GM18520 (cell line): ENCODE measurements at regions not wholly inside any gene's neighbourhood (a gene's known extent, or its start where the extent isn't known, plus 50 kb on each side); places are given as distances from the start of the nearest gene placed in this dataset.

Source experiments
- ATAC-seq: cut with Tn5 transposase; IDR thresholded peaks from one replicate; pipeline ENCODE4 v1.9.1; 2021; ENCODE audit not compliant: unreplicated experiment

- ATAC-seq = no peak
Measured at GRCh38 chr2:23323198-23323916, 61.6 kb upstream of the KLHL29 start.

DNA sequence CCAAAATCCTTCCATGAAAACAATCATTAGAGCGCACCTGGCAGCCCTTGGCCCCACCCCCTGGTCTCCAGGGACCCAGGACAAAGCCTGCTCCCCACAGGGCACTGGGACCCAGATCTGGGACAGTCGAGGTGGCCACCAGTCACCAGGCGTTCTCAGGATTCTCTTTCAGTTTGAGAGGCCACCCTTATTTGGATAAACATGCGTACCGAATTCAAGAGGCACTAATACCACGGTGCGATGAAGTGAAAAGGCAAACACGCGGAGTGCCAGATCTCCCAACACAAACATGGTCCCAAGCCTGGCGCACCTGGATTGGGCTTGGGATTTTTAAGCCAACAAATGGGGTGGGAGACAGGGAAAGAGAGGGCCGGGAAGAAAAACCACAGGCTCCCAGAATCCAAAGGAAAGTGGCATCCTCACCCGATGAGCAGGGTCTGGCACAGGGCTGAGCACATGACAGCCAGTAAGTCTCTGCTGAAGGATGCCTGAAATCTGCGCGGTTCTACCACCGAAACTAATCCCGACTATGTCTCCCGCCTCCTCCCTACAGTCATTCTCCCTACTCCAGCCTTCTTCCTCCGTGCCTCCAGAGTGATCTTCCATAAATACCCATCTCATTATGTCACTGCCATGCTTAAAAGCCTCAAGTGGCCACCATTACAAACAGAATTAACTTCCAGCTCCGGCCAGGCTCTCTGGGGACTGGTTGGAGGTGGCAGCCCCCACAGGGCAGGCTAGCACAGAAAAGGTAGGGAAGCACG lies 60.9 kb upstream of the KLHL29 start:
- no peak for ATAC-seq

- ATAC-seq = no peak
Measured at GRCh38 chr2:23326330-23326729, 58.6 kb upstream of the KLHL29 start.

DNA sequence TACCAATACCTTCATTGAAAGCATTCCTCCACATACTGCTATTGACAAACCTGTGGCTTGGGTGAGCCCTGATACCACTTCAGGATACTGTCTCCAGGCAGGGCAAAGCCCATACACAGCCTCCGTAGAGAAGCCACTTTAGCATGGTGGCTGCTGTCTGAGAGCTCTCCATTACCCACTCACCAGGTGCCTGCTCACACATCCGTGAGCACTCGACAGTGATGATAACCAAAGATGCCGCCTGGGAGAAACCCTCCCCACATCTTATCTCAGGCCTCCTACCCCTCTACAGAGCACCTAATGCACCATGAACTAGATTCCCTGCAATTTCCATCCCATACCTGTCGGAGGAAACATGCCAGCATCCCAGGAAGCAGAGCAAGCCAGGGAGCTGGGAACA lies 57.6 kb upstream of the KLHL29 start:
- no peak for ATAC-seq

DNA sequence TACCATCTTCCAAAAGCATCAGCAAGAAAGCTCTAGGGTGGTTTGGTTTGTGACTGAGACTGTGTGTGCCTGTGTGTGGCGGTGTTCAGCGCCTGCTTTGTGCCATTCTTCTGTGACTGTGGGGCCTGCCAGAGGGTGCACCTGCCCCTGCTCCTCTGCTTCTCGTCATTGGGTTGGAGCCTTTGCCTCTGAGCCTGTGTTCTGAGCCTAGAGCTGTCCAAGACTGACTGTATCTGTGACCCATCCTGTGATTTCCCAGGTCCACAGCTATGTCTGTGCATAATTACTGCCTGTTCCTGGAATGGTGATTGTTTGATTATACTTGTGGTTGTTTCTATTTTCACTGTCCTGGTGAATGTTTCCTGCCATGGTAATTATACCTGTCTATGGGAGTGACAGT lies 57.1 kb upstream of the KLHL29 start:
- ATAC-seq = no peak

GRCh38 chr2:23330214-23330613 lies 54.8 kb upstream of the KLHL29 start:
- no peak for ATAC-seq
